ENCODE measurements at regions not wholly inside any gene's neighbourhood (a gene's known extent, or its start where the extent isn't known, plus 50 kb on each side); places are given as distances from the start of the nearest gene placed in this dataset.
"Not testable (repeated sequence)": the region's sequence is repeated elsewhere in the genome, so short reads cannot be mapped to it uniquely, and the experiment has no call there.

DNA sequence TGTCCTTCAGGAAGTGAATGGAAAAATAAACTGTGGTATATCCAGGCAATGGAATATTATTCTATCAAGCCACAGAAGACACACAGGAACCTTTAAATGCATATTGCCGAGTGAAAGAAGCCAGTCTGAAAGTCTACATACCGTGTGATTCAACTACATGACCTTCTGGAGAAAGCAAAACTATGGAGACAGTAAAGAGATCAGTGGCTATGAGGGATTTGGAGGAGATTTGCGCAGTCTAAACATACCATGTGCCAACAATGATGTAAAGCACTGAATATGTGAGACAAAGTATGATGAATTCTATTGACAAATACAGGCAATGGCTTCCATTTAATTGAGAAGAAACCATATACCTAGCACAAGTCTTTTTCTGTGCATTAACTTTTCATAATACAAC is 518.3 kb upstream of the ZNF337 start:
- no peak for DNase-seq

DNA sequence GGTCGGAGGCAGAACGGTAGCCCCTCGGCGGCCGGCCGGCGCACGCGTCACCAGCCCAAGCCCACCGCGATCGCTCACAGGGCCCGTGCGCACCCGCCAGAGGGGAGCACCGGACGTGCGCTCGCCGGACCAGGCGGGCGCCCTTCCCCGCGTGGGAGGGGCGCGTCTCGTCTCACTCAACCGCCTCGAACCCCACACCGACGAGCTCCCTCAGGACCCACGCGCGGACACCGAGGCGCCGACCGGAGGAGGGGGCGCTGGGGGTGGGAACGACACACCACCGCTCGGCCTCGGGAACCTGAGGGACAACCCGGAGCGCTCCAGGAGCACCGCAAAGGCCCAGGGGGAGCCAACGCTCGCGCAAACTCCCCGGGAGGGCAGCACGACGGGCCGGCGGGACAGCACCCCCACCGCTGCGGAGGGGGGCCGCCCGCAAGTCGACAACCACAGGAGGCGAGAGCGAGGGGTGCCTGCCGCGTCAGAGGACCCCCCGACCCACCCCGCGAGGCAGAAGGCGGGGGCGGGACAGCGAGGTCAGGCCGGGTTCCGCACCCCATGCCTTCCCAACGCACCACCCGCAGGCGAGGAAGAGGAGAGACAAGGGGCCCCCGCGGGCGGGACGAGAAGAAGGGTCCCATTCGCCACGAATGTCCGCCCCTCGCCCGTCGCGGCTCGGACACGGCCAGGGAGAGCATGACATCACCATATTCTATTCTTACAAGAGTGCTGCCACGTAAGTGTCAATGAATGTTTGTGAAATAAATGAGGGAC is 512.7 kb upstream of the ZNF337 start:
- DNase-seq, result no peak

DNA sequence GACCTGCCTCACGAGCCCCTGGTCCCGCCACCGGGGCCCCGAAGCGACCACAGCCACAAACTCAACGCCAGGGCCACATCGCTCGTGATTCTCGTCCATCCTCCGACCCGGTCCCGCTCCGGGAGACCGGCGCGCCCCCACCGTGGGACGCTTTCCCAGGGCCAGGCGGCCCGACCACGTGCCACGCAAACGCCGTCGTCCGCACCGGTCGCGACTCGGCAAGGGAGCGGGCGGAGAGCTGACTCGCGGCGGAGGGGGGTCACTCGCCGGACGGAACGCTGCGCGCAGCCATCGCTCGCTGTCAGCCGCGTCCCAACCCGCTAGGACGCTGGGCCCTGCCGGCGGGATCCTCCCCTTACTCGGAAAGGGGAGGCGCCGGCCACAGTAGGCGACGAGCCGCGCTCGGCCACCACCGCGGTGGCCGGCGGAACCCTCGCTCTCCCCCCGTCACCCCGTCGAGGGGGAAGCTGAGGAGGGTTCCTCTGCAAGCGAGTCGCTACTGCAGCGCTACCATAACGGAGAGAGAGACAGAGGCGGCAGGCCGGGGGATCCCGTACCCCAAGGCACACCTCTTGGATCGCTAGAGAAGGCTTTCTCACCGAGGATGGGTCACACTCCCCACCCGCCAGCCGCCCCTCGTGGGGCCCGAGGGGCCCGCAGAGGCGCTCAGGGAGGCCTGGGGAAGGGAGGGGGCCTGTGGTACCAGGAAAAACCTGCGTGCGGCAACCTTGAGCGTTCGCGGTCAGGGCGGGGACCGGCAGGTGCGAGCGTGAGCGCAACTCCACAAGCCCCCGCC is 511.8 kb upstream of the ZNF337 start:
- no peak for DNase-seq

DNA sequence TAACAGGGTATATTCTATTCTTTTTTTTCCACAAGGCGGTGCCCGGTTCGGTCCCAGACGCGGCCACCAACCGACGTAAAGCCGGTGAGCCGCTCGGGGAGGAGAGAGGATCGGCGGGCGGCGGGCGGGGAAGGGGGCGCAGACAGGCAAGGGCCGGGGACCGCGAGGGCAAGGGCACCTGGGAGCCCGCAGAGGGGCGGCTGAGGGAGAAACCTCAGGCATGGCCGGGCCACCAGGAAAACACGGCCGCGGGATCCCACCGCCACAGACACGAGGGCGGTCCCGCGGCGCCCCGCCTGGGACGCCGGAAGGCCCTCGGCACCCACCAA is 511.3 kb upstream of the ZNF337 start:
- not testable (repeated sequence) for DNase-seq

GRCh38 chr20:26207237-26207966 is 510.7 kb upstream of the ZNF337 start:
- DNase-seq, result no peak

DNA sequence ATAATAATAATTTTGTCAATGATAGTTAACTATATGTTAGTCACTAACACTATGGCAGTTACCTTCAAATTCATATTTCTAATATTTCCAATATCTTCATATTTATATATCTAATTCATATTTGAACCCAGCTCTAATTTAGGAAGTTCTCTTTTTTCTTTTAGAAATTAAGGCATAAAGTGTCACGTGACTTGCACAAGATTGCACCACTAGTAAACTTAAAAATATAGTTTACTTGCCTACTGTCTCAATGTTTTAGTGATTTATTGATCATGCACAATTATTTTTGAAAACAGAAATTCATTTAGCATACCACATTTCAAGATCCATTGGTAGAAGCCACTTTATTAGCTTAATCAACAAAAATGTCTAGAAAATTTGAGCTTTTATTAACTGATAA is 508.7 kb upstream of the ZNF337 start:
- no peak for DNase-seq

GRCh38 chr20:26201026-26201425 is 504.4 kb upstream of the ZNF337 start:
- DNase-seq, result not testable (repeated sequence)

DNA sequence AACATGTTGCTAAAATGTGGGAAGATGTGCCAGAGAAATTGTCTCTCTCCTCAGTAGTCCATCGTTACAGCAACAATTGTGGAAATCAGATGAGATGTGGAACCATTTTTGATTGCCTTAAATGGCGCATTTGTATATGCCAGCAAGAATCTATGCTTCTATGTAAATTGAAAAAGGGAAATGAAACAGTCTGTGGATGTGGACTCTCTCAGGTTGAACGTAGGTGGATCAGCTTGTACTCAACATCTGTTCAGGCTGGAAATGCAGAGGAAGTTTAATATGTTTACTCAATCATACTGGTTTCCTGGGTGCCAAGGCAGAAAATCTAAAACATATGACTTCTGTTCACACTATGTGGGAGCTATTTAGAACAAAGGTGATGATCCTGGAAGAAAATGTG is 490.7 kb upstream of the ZNF337 start:
- not testable (repeated sequence) for DNase-seq

DNA sequence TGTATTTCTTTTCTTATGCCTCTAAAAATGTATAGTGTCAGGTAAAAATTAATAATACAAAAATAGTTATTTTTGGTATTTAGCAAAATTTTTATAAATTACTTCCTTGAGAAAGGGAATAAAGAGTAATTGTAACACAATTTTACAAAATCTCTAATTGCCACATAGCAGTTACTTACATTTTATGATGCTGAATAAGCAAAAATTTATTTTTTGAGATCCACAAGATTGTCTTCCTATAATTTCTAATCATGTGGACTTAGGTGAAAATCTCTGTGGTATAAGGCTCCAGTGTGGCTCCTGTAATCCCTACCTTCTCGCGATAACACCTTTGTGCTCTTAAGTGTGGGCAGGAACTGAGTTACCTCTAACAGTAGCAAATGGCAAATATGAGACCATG is 487.1 kb upstream of the ZNF337 start:
- not testable (repeated sequence) for DNase-seq

GRCh38 chr20:26181364-26181763 is 484.7 kb upstream of the ZNF337 start:
- DNase-seq, result not testable (repeated sequence)

GRCh38 chr20:26171875-26172274 is 475.2 kb upstream of the ZNF337 start:
- DNase-seq, result not testable (repeated sequence)

- DNase-seq, result peak; percentile 47
These were observed 472.9 kb upstream of the ZNF337 start for GRCh38 chr20:26169506-26169905.

DNA sequence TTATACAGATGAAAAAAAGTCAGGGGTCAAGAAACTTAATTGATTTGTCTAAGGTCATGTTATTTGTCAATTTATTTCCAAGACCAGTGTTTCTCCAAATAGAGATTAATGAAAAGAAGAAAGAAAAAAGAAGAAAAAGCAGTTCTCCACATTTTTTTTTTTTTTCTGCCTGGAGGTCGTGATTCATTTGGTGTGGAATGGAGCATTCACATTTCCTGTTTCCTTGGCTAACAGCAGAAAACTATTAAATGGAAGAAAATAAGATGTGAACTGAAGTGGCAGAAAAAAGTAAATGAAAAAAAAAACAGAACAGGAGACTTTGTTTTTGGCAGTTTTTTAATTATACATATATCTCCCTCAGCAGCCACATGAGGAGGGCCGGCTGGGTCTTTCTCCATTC is 470.8 kb upstream of the ZNF337 start:
- peak; percentile 18 for DNase-seq

DNA sequence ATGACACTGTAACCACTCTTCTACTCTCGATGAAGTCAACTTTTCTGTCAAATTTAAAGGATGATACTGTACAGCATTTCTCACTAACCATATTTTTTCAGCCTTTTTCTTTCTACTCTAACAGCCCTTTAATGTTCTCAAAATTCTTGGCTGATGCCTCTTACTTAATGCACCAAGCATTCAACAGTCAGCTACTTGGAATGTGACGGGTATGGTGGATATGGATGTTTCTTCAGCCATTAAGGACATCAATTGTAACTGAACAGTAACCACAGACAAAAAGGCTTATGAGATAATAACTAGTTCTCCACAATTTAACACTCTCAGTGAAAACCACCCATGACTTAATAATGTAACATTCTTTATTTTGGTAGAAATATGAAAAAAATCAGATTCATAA is 467.2 kb upstream of the ZNF337 start:
- peak; percentile 92 for DNase-seq

DNA sequence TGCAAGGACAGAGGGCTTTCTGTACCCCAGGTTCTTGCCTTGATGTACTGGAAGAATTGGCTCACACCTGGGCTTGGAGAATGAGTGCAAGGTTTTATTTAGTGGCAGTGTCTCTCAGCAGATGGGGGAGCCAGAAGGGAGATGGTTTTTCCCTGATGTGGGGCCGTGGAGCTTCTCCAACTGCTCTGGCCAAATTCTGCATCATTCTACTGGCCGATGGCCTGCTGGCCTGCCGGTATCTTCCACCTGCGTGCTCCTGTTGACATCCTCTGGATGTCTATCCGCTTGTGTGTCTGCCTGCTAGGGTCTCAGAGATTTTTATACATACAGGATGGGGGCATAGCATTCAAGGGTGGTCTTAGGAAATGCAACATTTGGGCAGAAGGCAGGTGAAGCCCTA is 466.5 kb upstream of the ZNF337 start:
- not testable (repeated sequence) for DNase-seq

DNA sequence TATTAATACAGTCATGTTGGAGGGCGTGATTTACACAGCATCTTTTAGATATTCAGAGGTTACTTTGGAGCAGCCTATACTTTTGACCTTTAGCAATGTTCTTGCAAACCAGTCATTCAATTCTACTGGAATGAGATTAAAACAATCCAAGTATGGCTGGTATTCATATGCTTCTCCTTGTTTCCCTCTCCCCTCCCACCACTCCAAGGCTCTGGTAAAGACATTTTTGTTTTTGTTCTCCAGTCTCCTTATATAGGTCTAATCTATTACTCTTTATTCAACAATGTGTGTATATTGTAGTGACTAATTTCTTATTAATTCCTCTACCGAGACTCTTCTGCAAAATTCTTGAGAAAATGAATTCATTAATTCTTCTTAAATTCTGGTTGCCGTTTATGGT is 465.1 kb upstream of the ZNF337 start:
- DNase-seq, result not testable (repeated sequence)

DNA sequence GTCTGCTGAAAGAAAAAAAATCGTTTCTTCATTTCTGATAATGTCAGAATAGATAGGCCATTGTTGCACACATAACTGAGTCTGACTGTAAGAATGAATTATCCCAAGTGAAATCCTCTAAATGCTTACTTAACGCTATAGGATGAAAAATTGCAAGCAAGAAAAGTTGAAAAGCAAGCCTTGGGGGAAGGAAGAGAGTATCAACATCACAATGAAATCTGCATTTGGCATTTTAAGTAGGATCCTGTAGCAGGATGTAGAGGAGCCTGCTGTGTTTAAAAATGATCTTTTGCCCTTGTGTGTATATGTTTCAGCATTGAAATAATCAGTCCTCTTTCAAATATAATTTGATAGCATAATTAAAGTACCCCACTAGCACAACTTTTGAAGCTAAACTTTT is 464.3 kb upstream of the ZNF337 start:
- not testable (repeated sequence) for DNase-seq

DNA sequence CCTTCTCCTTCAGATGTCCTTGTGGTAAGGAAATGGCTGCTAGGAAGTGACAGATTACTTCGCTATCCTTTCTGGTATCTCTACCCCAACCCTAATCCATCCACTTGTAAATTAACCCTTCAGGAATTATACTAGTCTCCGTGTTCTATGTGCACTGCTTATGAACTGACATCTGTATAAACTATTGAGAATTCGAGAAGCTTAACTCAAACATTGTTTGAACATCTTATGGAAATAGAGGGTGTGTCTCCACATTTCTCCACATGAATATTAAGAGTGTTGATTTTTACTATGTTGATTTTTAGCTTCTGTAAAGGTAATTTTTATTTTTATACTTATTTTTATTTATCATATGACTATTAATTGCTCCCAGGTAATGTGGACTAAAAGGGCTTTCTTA is 457.6 kb upstream of the ZNF337 start:
- DNase-seq, result no peak

- no peak for DNase-seq
These were observed 438.9 kb upstream of the ZNF337 start for GRCh38 chr20:26135325-26136110.

GRCh38 chr20:26134606-26135005 is 438.0 kb upstream of the ZNF337 start:
- no peak for DNase-seq

- not testable (repeated sequence) for DNase-seq
These were observed 437.1 kb upstream of the ZNF337 start for GRCh38 chr20:26133794-26134193.

GRCh38 chr20:26120920-26121319 is 424.3 kb upstream of the ZNF337 start:
- not testable (repeated sequence) for DNase-seq

- not testable (repeated sequence) for DNase-seq
These were observed 397.8 kb upstream of the ZNF337 start for GRCh38 chr20:26094498-26094897.
